ENCODE measurements at regions not wholly inside any gene's neighbourhood (a gene's known extent, or its start where the extent isn't known, plus 50 kb on each side); places are given as distances from the start of the nearest gene placed in this dataset.

- TF ChIP-seq POLR2A (IDR thresholded peaks at IDR 0.05; ENCODE audit: low read depth, low read length): no peak
- no peak for TF ChIP-seq TAF1 (IDR thresholded peaks at IDR 0.05; ENCODE audit: borderline replicate concordance, low read depth, low read length)
Observed at GRCh38 chr18:55024564-55024963, 65.3 kb upstream of the CCDC68 start.

Measured in GM12892 (cell line).